ENCODE measurements at regions not wholly inside any gene's neighbourhood (a gene's known extent, or its start where the extent isn't known, plus 50 kb on each side); places are given as distances from the start of the nearest gene placed in this dataset.

- H4K20me1 ChIP-seq (replicated peaks; ENCODE audit: control insufficient read depth, extremely low read depth, insufficient read depth, low read length): no peaks in the 10 kb centered on the region
- H3K79me2 ChIP-seq (ENCODE audit: control insufficient read depth, insufficient read depth, low read length): no peaks in the 10 kb centered on the region
- H2AFZ ChIP-seq (ENCODE audit: low read depth, low read length): no peak overlapping the region
- CTCF ChIA-PET: interaction anchor here (0.8 to 1.7 kb wide), 4 partner anchors 10 to 17 kb away, joined by 3 to 4 read pairs (median 3); no protein-coding TSS in a partner anchor
- POLR2A ChIA-PET: no interaction called here
- no peak overlapping the region for H3K27ac ChIP-seq (ENCODE audit: insufficient read depth, low read depth, low read length)
- H3K27me3 ChIP-seq (ENCODE audit: control insufficient read depth in 2 of 2, insufficient read depth in 2 of 2, low read length in 2 of 2): peaks cover 0 to 4% of the 10 kb centered on the region in 2 experiments
- dilution Hi-C loops (cut with MboI; ENCODE audit: extremely low pct_ligation_motif_present, low sequenced_read_pairs): no loop called here
- DNase-seq (ENCODE audit: low read depth, low spot score) (no peak), FAIRE-seq (no peak)
- H3K36me3 ChIP-seq (ENCODE audit: control insufficient read depth in 2 of 2, extremely low read depth in 1 of 2, insufficient read depth in 2 of 2, low read length in 2 of 2): no peaks in the 10 kb centered on the region
- no peak for TF ChIP-seq POLR2A (IDR thresholded peaks at IDR 0.05; ENCODE audit: low read depth, low read length)
- TF ChIP-seq JUN (IDR thresholded peaks at IDR 0.05; ENCODE audit: borderline replicate concordance, insufficient read depth, insufficient read length, low read depth): no peak
- TF ChIP-seq EZH2 (IDR thresholded peaks at IDR 0.05; ENCODE audit: borderline replicate concordance, low read depth, low read length, severe bottlenecking): no peak
- no peak for TF ChIP-seq CTCF (IDR thresholded peaks at IDR 0.05; ENCODE audit: extremely low read depth in 1 of 2, insufficient read depth in 1 of 2, low read depth in 1 of 2, low read length in 2 of 2)
- no peak for TF ChIP-seq GATA2 (IDR thresholded peaks at IDR 0.05; ENCODE audit: insufficient read depth, insufficient read length, low read depth, low read length)
- TF ChIP-seq FOS (IDR thresholded peaks at IDR 0.05; ENCODE audit: borderline replicate concordance, insufficient read depth, low read length): no peak
- TF ChIP-seq MAX (IDR thresholded peaks at IDR 0.05; ENCODE audit: insufficient read depth, insufficient read length): no peak
- no peak for TF ChIP-seq MYC (IDR thresholded peaks at IDR 0.05; ENCODE audit: low read depth, low read length)
- no peak overlapping the region for H3K4me3 ChIP-seq (replicated peaks in 1 of 3; ENCODE audit: insufficient read depth in 1 of 3, low read depth in 1 of 3, low read length in 3 of 3)
- no peaks in the 10 kb centered on the region for H3K4me1 ChIP-seq (ENCODE audit: control insufficient read depth, extremely low read depth, insufficient read depth, low read length)
- H3K9me1 ChIP-seq (replicated peaks; ENCODE audit: control insufficient read depth, extremely low read depth, insufficient read depth, low read length): no peaks in the 10 kb centered on the region
- no peak overlapping the region for H3K9ac ChIP-seq (replicated peaks; ENCODE audit: extremely low read depth, insufficient read depth, low read length)
- H3K9me3 ChIP-seq (replicated peaks; ENCODE audit: control insufficient read depth, insufficient read depth, low read length): no peaks in the 10 kb centered on the region
- no peak overlapping the region for H3K4me2 ChIP-seq (ENCODE audit: insufficient read depth, low read length)
- intact Hi-C loops (cut with micrococcal nuclease): no loop called here
- BruUV-seq (replicated peaks): no TSS peak
Observed at GRCh38 chr6:18579166-18579565, 192.0 kb downstream of the RNF144B start.

Measured in endothelial cell of umbilical vein (primary cell).